22Rv1 (cell line): ENCODE measurements at regions not wholly inside any gene's neighbourhood (a gene's known extent, or its start where the extent isn't known, plus 50 kb on each side); places are given as distances from the start of the nearest gene placed in this dataset.

Experiments
- H3K27ac ChIP-seq: fragments of 450-650 bp; 2 replicates; pipeline ENCODE4 v1.5.1; 2017
- ZFX ChIP-seq: fragments of 450-650 bp; IDR thresholded peaks from 2 replicates; pipeline ENCODE4 v1.6.1; 2017; ENCODE audit warnings: antibody characterized with exemption, borderline replicate concordance
- TF ChIP-seq, protein P1 (sequence below): fragments of 450-650 bp; IDR thresholded peaks from 2 replicates; pipeline ENCODE4 v1.5.1; 2017; ENCODE audit warnings: mild to moderate bottlenecking

DNA sequence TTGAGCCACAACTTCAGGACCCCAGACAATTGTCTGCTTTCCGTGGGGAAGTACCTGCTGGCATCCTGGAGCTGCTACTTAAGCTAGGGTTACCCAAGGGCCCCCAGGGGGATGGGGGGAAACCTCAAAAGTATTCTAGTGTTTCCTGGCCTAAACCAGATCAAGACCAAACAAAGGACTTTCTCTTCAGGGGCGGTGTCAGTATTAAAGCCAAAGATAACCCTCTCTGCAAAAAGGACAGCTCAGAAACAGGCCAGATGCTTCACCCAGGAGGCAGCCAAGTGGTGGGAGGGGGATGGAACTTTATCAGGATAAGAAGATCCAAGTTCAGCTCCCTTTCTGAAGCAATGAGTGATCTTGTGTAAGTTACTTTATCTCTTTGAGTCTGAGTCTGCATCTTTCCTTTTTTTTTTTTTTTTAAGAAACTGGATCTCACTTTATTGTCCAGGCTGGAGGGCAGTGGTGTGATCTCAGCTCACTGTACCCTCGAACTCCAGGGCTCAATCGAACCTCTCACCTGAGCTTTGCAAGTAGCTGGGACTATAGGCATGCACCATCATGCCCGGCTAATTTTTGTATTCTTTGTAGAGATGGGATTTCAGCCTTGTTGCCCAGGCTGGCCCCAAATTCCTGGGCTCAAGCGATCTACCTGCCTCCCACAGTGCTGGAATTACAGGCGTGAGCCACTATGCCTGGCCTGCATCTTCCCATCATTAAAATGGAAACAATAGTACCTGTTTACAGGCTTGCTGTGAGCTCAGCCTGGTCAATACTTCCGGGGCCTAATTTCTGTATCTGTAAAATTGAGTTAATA is 151.8 kb upstream of the PTPRM start:
- H3K27ac ChIP-seq: no peak overlapping the region
- TF ChIP-seq, protein P1, sequence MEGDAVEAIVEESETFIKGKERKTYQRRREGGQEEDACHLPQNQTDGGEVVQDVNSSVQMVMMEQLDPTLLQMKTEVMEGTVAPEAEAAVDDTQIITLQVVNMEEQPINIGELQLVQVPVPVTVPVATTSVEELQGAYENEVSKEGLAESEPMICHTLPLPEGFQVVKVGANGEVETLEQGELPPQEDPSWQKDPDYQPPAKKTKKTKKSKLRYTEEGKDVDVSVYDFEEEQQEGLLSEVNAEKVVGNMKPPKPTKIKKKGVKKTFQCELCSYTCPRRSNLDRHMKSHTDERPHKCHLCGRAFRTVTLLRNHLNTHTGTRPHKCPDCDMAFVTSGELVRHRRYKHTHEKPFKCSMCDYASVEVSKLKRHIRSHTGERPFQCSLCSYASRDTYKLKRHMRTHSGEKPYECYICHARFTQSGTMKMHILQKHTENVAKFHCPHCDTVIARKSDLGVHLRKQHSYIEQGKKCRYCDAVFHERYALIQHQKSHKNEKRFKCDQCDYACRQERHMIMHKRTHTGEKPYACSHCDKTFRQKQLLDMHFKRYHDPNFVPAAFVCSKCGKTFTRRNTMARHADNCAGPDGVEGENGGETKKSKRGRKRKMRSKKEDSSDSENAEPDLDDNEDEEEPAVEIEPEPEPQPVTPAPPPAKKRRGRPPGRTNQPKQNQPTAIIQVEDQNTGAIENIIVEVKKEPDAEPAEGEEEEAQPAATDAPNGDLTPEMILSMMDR: no peak
- no peak for TF ChIP-seq ZFX

DNA sequence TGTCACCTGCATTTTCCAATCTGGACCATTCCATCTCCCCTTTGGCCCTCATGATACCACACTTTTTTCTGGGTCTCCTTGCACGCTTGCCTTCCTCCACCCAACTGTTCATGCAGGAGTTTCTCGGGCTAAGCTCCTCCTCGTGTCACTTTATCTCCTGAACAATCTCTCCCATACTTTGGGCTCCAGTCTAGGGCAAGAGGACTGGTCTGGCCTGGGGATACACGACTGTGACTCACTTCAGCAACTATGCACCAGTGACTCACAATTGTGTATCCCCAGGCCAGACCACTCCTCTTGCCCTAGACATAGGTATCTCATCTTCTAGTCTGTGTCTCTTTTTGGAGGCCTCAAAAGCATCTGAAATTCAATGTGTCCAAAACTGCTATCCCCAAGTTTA is 149.4 kb upstream of the PTPRM start:
- H3K27ac ChIP-seq: no peak overlapping the region
- TF ChIP-seq, protein P1: no peak
- TF ChIP-seq ZFX: no peak

DNA sequence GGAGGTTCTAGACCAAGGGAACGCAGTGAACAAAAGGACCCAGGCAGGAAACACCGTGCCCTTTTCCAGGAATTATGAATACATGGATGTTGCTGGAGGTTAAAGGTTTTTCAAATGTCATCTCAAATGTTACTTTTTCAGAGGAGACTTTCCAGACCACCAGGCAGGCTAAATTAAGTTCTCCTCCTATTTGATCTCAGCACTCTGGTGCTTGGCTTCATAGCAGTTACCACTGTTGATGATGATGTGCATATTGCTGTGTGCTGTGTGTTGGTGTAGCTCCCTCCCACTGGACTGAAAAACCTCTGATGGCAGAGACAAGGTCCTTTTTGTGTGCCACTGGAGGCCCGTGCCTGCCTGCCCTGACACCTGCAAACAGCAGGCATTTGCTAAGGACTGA is 137.3 kb upstream of the PTPRM start:
- H3K27ac ChIP-seq: no peak overlapping the region
- TF ChIP-seq ZFX: no peak
- TF ChIP-seq, protein P1: no peak

GRCh38 chr18:7436166-7436565 is 130.9 kb upstream of the PTPRM start:
- TF ChIP-seq, protein P1: no peak
- TF ChIP-seq ZFX: no peak
- no peak overlapping the region for H3K27ac ChIP-seq

DNA sequence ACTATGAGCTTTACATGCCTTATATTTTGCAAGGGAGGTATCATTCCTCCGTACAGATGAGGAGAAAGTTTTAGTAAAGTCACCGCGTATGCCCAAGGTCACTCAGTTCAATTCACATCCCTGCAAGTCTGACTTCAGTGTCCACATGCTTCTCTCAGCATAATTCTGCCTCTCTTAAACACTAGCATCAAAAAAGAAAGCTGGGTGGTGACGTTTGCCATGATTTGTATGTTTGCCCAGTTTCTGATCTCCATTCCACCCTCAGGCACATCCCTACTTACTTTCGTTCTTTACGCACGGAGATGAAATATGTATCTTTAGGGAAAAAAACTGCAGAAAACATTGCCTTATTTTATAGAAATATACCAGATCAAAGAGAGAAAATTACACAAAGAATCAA is 129.2 kb upstream of the PTPRM start:
- TF ChIP-seq, protein P1: no peak
- no peak for TF ChIP-seq ZFX
- no peak overlapping the region for H3K27ac ChIP-seq

DNA sequence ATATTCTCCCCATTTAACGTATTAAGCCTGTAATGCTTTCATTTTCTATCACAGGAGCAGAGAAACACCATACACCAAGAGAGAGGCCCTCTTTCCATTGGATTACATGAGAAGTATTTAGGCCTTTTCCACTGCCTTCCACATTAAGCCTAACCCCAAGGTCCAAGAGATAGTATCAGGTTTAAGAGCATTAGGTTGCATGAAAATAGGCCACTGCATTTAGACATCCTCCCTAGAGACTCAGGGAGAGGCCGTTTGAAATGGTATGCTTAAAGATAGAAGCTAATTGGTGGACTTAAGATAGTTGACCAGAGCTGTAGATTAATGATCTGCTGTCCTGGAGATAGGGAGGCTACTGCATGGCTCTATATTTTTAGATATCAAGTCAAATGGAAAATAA is 128.5 kb upstream of the PTPRM start:
- TF ChIP-seq, protein P1: no peak
- TF ChIP-seq ZFX: no peak
- no peak overlapping the region for H3K27ac ChIP-seq

GRCh38 chr18:7447318-7448028 is 119.6 kb upstream of the PTPRM start:
- TF ChIP-seq ZFX: no peak
- TF ChIP-seq, protein P1: no peak
- H3K27ac ChIP-seq: no peak overlapping the region
